ENCODE measurements at regions not wholly inside any gene's neighbourhood (a gene's known extent, or its start where the extent isn't known, plus 50 kb on each side); places are given as distances from the start of the nearest gene placed in this dataset.

GRCh38 chr2:241950413-241951315, 81.1 kb downstream of the RTP5 start:
- no peaks in the 10 kb centered on the region for H3K36me3 ChIP-seq (ENCODE audit: control insufficient read depth, insufficient read depth, low read length)
- no peaks in the 10 kb centered on the region for H4K20me1 ChIP-seq (ENCODE audit: control insufficient read depth, extremely low read depth, insufficient read depth, low read length)
- H3K9me3 ChIP-seq (ENCODE audit: control insufficient read depth, insufficient read depth, low read depth, low read length) = no peaks in the 10 kb centered on the region
- TF ChIP-seq EZH2 (IDR thresholded peaks at IDR 0.05; ENCODE audit: low read length, missing control alignments) (no peak), CTCF (conservative IDR thresholded peaks at IDR 0.05 in 1 of 2, IDR thresholded peaks at IDR 0.05 in 1 of 2; ENCODE audit: low read depth in 1 of 2, low read length in 2 of 2) (peak; percentile 83 to 95)
- H3K27me3 ChIP-seq (ENCODE audit: control insufficient read depth, insufficient read depth, low read length) = no peaks in the 10 kb centered on the region
- peak overlapping the region; percentile 37 for H3K4me2 ChIP-seq (ENCODE audit: extremely low read depth, insufficient read depth, low read length)
- H3K27ac ChIP-seq (ENCODE audit: insufficient read depth, low read length) = no peak overlapping the region
- peak; percentile 40 to 70 for DNase-seq (ENCODE audit: low read depth in 2 of 2)
- no peak overlapping the region for H2AFZ ChIP-seq (ENCODE audit: low read length)
- H3K79me2 ChIP-seq (ENCODE audit: control insufficient read depth, insufficient read depth, low read length) = no peaks in the 10 kb centered on the region
- H3K4me1 ChIP-seq (ENCODE audit: control insufficient read depth, extremely low read depth, insufficient read depth, low read length) = no peaks in the 10 kb centered on the region
- H3K9ac ChIP-seq (ENCODE audit: insufficient read depth, low read length) = no peak overlapping the region
- no peak overlapping the region for H3K4me3 ChIP-seq (replicated peaks in 1 of 4; ENCODE audit: control extremely low read depth in 1 of 4, insufficient read depth in 1 of 4, low read depth in 3 of 4, low read length in 4 of 4)

- no peaks in the 10 kb centered on the region for H4K20me1 ChIP-seq (ENCODE audit: control insufficient read depth, extremely low read depth, insufficient read depth, low read length)
- no peak for TF ChIP-seq CTCF (conservative IDR thresholded peaks at IDR 0.05 in 1 of 2, IDR thresholded peaks at IDR 0.05 in 1 of 2; ENCODE audit: low read depth in 1 of 2, low read length in 2 of 2)
- TF ChIP-seq EZH2 (IDR thresholded peaks at IDR 0.05; ENCODE audit: low read length, missing control alignments) = no peak
- no peak overlapping the region for H3K4me2 ChIP-seq (ENCODE audit: extremely low read depth, insufficient read depth, low read length)
These were observed 81.8 kb downstream of the RTP5 start for GRCh38 chr2:241951316-241951700.

GRCh38 chr2:241951920-241952319, 82.4 kb downstream of the RTP5 start:
- no peak for TF ChIP-seq EZH2 (IDR thresholded peaks at IDR 0.05; ENCODE audit: low read length, missing control alignments)
- TF ChIP-seq CTCF (conservative IDR thresholded peaks at IDR 0.05 in 1 of 2, IDR thresholded peaks at IDR 0.05 in 1 of 2; ENCODE audit: low read depth in 1 of 2, low read length in 2 of 2) = no peak
- H3K79me2 ChIP-seq (ENCODE audit: control insufficient read depth, insufficient read depth, low read length) = no peaks in the 10 kb centered on the region
- no peak for DNase-seq (ENCODE audit: low read depth in 2 of 2)
- no peak overlapping the region for H3K4me3 ChIP-seq (replicated peaks in 1 of 4; ENCODE audit: control extremely low read depth in 1 of 4, insufficient read depth in 1 of 4, low read depth in 3 of 4, low read length in 4 of 4)
- H4K20me1 ChIP-seq (ENCODE audit: control insufficient read depth, extremely low read depth, insufficient read depth, low read length) = no peaks in the 10 kb centered on the region
- H3K27me3 ChIP-seq (ENCODE audit: control insufficient read depth, insufficient read depth, low read length) = no peaks in the 10 kb centered on the region
- no peaks in the 10 kb centered on the region for H3K36me3 ChIP-seq (ENCODE audit: control insufficient read depth, insufficient read depth, low read length)
- H3K27ac ChIP-seq (ENCODE audit: insufficient read depth, low read length) = no peak overlapping the region
- H3K9ac ChIP-seq (ENCODE audit: insufficient read depth, low read length) = no peak overlapping the region
- no peaks in the 10 kb centered on the region for H3K9me3 ChIP-seq (ENCODE audit: control insufficient read depth, insufficient read depth, low read depth, low read length)
- no peaks in the 10 kb centered on the region for H3K4me1 ChIP-seq (ENCODE audit: control insufficient read depth, extremely low read depth, insufficient read depth, low read length)
- H3K4me2 ChIP-seq (ENCODE audit: extremely low read depth, insufficient read depth, low read length) = no peak overlapping the region
- H2AFZ ChIP-seq (ENCODE audit: low read length) = no peak overlapping the region

More at GRCh38 chr2:241951316-241951700, 81.8 kb downstream of the RTP5 start:
- H3K27ac ChIP-seq (ENCODE audit: insufficient read depth, low read length) = no peak overlapping the region
- no peak overlapping the region for H3K9ac ChIP-seq (ENCODE audit: insufficient read depth, low read length)
- H3K36me3 ChIP-seq (ENCODE audit: control insufficient read depth, insufficient read depth, low read length) = no peaks in the 10 kb centered on the region
- DNase-seq (ENCODE audit: low read depth in 2 of 2) = no peak
- no peaks in the 10 kb centered on the region for H3K27me3 ChIP-seq (ENCODE audit: control insufficient read depth, insufficient read depth, low read length)
- no peak overlapping the region for H2AFZ ChIP-seq (ENCODE audit: low read length)
- H3K9me3 ChIP-seq (ENCODE audit: control insufficient read depth, insufficient read depth, low read depth, low read length) = no peaks in the 10 kb centered on the region
- H3K4me1 ChIP-seq (ENCODE audit: control insufficient read depth, extremely low read depth, insufficient read depth, low read length) = no peaks in the 10 kb centered on the region
- no peaks in the 10 kb centered on the region for H3K79me2 ChIP-seq (ENCODE audit: control insufficient read depth, insufficient read depth, low read length)
- H3K4me3 ChIP-seq (replicated peaks in 1 of 4; ENCODE audit: control extremely low read depth in 1 of 4, insufficient read depth in 1 of 4, low read depth in 3 of 4, low read length in 4 of 4) = no peak overlapping the region

All from fibroblast of lung (primary cell).